ENCODE measurements at regions not wholly inside any gene's neighbourhood (a gene's known extent, or its start where the extent isn't known, plus 50 kb on each side); places are given as distances from the start of the nearest gene placed in this dataset.

DNA sequence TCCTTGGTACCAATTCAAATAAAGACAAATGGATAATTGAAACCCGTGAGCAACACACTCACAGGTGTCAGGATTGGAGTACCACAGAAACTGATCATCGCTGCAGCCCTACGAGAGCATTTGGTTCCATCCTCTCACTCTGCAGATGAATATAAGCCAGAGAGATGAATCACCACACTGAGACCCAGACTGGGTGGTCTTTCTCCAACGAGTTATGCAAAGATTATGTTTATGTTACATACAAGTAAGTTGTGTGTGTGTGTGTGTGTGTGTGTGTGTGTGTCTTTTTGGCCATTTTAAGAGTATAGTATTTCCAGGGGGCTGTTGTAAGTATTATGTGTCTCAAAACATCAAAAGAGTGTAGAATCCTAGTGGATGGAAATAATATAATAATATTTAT, 329.5 kb upstream of the ZFP42 start:
- Histone ChIP-seq H2BK15ac (ENCODE audit: low read length) (no peak overlapping the region), H3K79me1 (ENCODE audit: low read depth, low read length) (no peaks in the 10 kb centered on the region), H2BK12ac (ENCODE audit: low read depth, low read length) (no peak overlapping the region), H3K27me3 (replicated peaks in 1 of 4; ENCODE audit: control insufficient read depth in 3 of 4, extremely low read depth in 1 of 4, insufficient read depth in 3 of 4, low read length in 3 of 4) (no peaks in the 10 kb centered on the region), H3K4me2 (ENCODE audit: insufficient read depth in 1 of 2, low read depth in 2 of 2, low read length in 2 of 2) (no peak overlapping the region), H3K9me3 (ENCODE audit: insufficient read depth in 2 of 2, low read depth in 1 of 2, low read length in 1 of 2) (no peaks in the 10 kb centered on the region), H2BK20ac (ENCODE audit: low read length) (no peak overlapping the region), H2AFZ (ENCODE audit: low read length) (no peak overlapping the region), H4K91ac (replicated peaks; ENCODE audit: insufficient read length, low read length) (no peak overlapping the region), H3K23ac (ENCODE audit: insufficient read length) (no peak overlapping the region), H2AK5ac (ENCODE audit: low read depth, low read length) (no peak overlapping the region), H3K9ac (replicated peaks in 1 of 4; ENCODE audit: extremely low read depth in 1 of 4, low read depth in 3 of 4, low read length in 3 of 4) (no peak overlapping the region), H3K79me2 (ENCODE audit: control insufficient read depth in 1 of 2, insufficient read depth in 2 of 2, low read length in 2 of 2) (no peaks in the 10 kb centered on the region), H4K5ac (ENCODE audit: insufficient read length, low read depth, low read length) (no peak overlapping the region), H3K36me3 (ENCODE audit: control insufficient read depth in 2 of 4, insufficient read depth in 4 of 4, low read length in 3 of 4) (no peaks in the 10 kb centered on the region), H4K20me1 (replicated peaks in 1 of 2; ENCODE audit: control insufficient read depth in 1 of 2, insufficient read depth in 2 of 2, low read length in 2 of 2) (no peaks in the 10 kb centered on the region), H3K4ac (replicated peaks; ENCODE audit: insufficient read length, low read depth, low read length) (no peak overlapping the region), H4K8ac (ENCODE audit: extremely low read depth, insufficient read depth, low read length) (no peak overlapping the region), H2BK120ac (replicated peaks; ENCODE audit: low read depth, low read length) (no peak overlapping the region), H3K18ac (ENCODE audit: extremely low read depth, low read length) (no peak overlapping the region), H3K14ac (ENCODE audit: insufficient read length) (no peak overlapping the region), H3K27ac (ENCODE audit: low read depth, low read length) (no peak overlapping the region), H3K4me1 (replicated peaks in 1 of 4; ENCODE audit: control insufficient read depth in 3 of 4, insufficient read depth in 4 of 4, low read length in 3 of 4) (peaks cover 0 to 3% (median 0%) of the 10 kb centered on the region in 4 experiments; a peak in 1 of 7 replicates), H3K56ac (replicated peaks; ENCODE audit: insufficient read length, low read depth, low read length) (no peak overlapping the region), H3K4me3 (ENCODE audit: extremely low read depth in 1 of 4, insufficient read depth in 2 of 4, low read depth in 3 of 4, low read length in 4 of 4) (no peak overlapping the region), H3K23me2 (ENCODE audit: low read depth, low read length) (no peaks in the 10 kb centered on the region), H2BK5ac (ENCODE audit: low read depth, low read length) (no peak overlapping the region)
- POLR2A ChIA-PET (ENCODE audit: partially characterized antibody): no interaction called here
- TF ChIP-seq BCL11A (IDR thresholded peaks at IDR 0.05; ENCODE audit: low read depth in 2 of 2, low read length in 2 of 2) (no peak), SP4 (IDR thresholded peaks at IDR 0.05; ENCODE audit: low read length) (no peak), EZH2 (IDR thresholded peaks at IDR 0.05; ENCODE audit: low read depth, low read length, severe bottlenecking) (no peak), HDAC6 (IDR thresholded peaks at IDR 0.05; ENCODE audit: low read depth, low read length) (no peak), KDM1A (IDR thresholded peaks at IDR 0.05; ENCODE audit: borderline replicate concordance, low read length) (no peak), SP2 (IDR thresholded peaks at IDR 0.05; ENCODE audit: low read length) (no peak), SP1 (IDR thresholded peaks at IDR 0.05; ENCODE audit: low read depth, low read length) (no peak), TEAD4 (IDR thresholded peaks at IDR 0.05; ENCODE audit: low read depth, low read length) (no peak), ASH2L (IDR thresholded peaks at IDR 0.05; ENCODE audit: low read length) (no peak), YY1 (IDR thresholded peaks at IDR 0.05; ENCODE audit: low read depth, low read length) (no peak), ZNF274 (IDR thresholded peaks at IDR 0.05; ENCODE audit: borderline replicate concordance, extremely low read depth, low read length) (no peak)
- TF ChIP-seq, protein P1, sequence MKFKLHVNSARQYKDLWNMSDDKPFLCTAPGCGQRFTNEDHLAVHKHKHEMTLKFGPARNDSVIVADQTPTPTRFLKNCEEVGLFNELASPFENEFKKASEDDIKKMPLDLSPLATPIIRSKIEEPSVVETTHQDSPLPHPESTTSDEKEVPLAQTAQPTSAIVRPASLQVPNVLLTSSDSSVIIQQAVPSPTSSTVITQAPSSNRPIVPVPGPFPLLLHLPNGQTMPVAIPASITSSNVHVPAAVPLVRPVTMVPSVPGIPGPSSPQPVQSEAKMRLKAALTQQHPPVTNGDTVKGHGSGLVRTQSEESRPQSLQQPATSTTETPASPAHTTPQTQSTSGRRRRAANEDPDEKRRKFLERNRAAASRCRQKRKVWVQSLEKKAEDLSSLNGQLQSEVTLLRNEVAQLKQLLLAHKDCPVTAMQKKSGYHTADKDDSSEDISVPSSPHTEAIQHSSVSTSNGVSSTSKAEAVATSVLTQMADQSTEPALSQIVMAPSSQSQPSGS (IDR thresholded peaks at IDR 0.05; ENCODE audit: low read length): no peak
- FAIRE-seq: no peak
- DNase-seq (ENCODE audit: low read depth in 1 of 2, low spot score in 2 of 2): no peak
- CTCF ChIA-PET (ENCODE audit: partially characterized antibody): no interaction called here
- 91% methylated on average over 4 of the region's 4 CpGs; no CpG with 5 or more reads in 1 of the 2 experiments for WGBS, 2 experiments (ENCODE audit: extremely low coverage in 1 of 2, insufficient coverage in 1 of 2, insufficient read length in 1 of 2, insufficient replicate concordance in 2 of 2, low coverage in 1 of 2, low lambda C conversion rate in 2 of 2, missing lambda C conversion rate in 1 of 2)

All from H1 (cell line).